ENCODE measurements at regions not wholly inside any gene's neighbourhood (a gene's known extent, or its start where the extent isn't known, plus 50 kb on each side); places are given as distances from the start of the nearest gene placed in this dataset.

- WGBS, 5 donors, result 74 to 89% (median 82%) methylated on average over 1 of the region's 1 CpG
- DNase-seq, result no peak
- Histone ChIP-seq H3K4me3 (no peak overlapping the region), H3K27me3 (replicated peaks in 1 of 7) (no peaks in the 10 kb centered on the region), H3K4me1 (no peaks in the 10 kb centered on the region), H3K27ac (no peak overlapping the region), H3K9me3 (peaks cover 0 to 14% (median 4%) of the 10 kb centered on the region in 8 donors), H3K36me3 (no peaks in the 10 kb centered on the region)
- TF ChIP-seq POLR2AphosphoS5 (IDR thresholded peaks at IDR 0.05) (no peak), CTCF (IDR thresholded peaks at IDR 0.05 in 8 of 11, conservative IDR thresholded peaks at IDR 0.05 in 3 of 11) (no peak), POLR2A (IDR thresholded peaks at IDR 0.05) (no peak)
- intact Hi-C loops (cut with DNase I; ENCODE audit: low total_unique reads), result no loop called here
Measured at GRCh38 chr7:54097886-54098285, 444.3 kb upstream of the VSTM2A start.

GRCh38 chr7:54109501-54109900 lies 432.7 kb upstream of the VSTM2A start:
- H3K4me1 ChIP-seq, result no peaks in the 10 kb centered on the region

GRCh38 chr7:54111814-54112511 lies 430.2 kb upstream of the VSTM2A start:
- H3K9me3 ChIP-seq, result peaks cover 0 to 7% (median 2%) of the 10 kb centered on the region in 8 donors
- no peak overlapping the region for H3K4me3 ChIP-seq
- TF ChIP-seq POLR2A (IDR thresholded peaks at IDR 0.05) (no peak), POLR2AphosphoS5 (IDR thresholded peaks at IDR 0.05) (no peak), CTCF (IDR thresholded peaks at IDR 0.05 in 8 of 11, conservative IDR thresholded peaks at IDR 0.05 in 3 of 11) (no peak)
- H3K4me1 ChIP-seq, result no peaks in the 10 kb centered on the region
- intact Hi-C loops (cut with DNase I; ENCODE audit: low total_unique reads), result no loop called here
- DNase-seq, result no peak
- no peaks in the 10 kb centered on the region for H3K27me3 ChIP-seq (replicated peaks in 1 of 7)
- 66 to 76% (median 70%) methylated on average over 6 of the region's 6 CpGs for WGBS, 5 donors
- H3K27ac ChIP-seq, result no peak overlapping the region
- no peaks in the 10 kb centered on the region for H3K36me3 ChIP-seq

More at GRCh38 chr7:54109501-54109900, 432.7 kb upstream of the VSTM2A start:
- peaks cover 0 to 10% (median 0%) of the 10 kb centered on the region in 8 donors for H3K9me3 ChIP-seq
- H3K27me3 ChIP-seq (replicated peaks in 1 of 7), result no peaks in the 10 kb centered on the region
- no peak for TF ChIP-seq POLR2AphosphoS5 (IDR thresholded peaks at IDR 0.05)
- TF ChIP-seq POLR2A (IDR thresholded peaks at IDR 0.05), result no peak
- TF ChIP-seq CTCF (IDR thresholded peaks at IDR 0.05 in 8 of 11, conservative IDR thresholded peaks at IDR 0.05 in 3 of 11), result no peak
- 59 to 83% (median 64%) methylated on average over 4 of the region's 4 CpGs for WGBS, 5 donors
- intact Hi-C loops (cut with DNase I; ENCODE audit: low total_unique reads), result no loop called here
- no peak overlapping the region for H3K27ac ChIP-seq
- H3K36me3 ChIP-seq, result no peaks in the 10 kb centered on the region
- no peak overlapping the region for H3K4me3 ChIP-seq
- DNase-seq, result no peak

- Histone ChIP-seq H3K4me1 (no peaks in the 10 kb centered on the region), H3K36me3 (no peaks in the 10 kb centered on the region), H3K9me3 (peaks cover 0 to 10% (median 2%) of the 10 kb centered on the region in 8 donors), H3K27ac (no peak overlapping the region), H3K4me3 (no peak overlapping the region), H3K27me3 (replicated peaks in 1 of 7) (no peaks in the 10 kb centered on the region)
- WGBS, 5 donors, result 46 to 72% (median 54%) methylated on average over 3 of the region's 3 CpGs
- intact Hi-C loops (cut with DNase I; ENCODE audit: low total_unique reads), result no loop called here
- DNase-seq, result no peak
- TF ChIP-seq POLR2A (IDR thresholded peaks at IDR 0.05), result no peak
- TF ChIP-seq CTCF (IDR thresholded peaks at IDR 0.05 in 8 of 11, conservative IDR thresholded peaks at IDR 0.05 in 3 of 11), result no peak
- no peak for TF ChIP-seq POLR2AphosphoS5 (IDR thresholded peaks at IDR 0.05)
Measured at GRCh38 chr7:54112567-54112966, 429.6 kb upstream of the VSTM2A start.

Data from spleen (tissue), 11 donors.